ENCODE measurements at regions not wholly inside any gene's neighbourhood (a gene's known extent, or its start where the extent isn't known, plus 50 kb on each side); places are given as distances from the start of the nearest gene placed in this dataset.

DNA sequence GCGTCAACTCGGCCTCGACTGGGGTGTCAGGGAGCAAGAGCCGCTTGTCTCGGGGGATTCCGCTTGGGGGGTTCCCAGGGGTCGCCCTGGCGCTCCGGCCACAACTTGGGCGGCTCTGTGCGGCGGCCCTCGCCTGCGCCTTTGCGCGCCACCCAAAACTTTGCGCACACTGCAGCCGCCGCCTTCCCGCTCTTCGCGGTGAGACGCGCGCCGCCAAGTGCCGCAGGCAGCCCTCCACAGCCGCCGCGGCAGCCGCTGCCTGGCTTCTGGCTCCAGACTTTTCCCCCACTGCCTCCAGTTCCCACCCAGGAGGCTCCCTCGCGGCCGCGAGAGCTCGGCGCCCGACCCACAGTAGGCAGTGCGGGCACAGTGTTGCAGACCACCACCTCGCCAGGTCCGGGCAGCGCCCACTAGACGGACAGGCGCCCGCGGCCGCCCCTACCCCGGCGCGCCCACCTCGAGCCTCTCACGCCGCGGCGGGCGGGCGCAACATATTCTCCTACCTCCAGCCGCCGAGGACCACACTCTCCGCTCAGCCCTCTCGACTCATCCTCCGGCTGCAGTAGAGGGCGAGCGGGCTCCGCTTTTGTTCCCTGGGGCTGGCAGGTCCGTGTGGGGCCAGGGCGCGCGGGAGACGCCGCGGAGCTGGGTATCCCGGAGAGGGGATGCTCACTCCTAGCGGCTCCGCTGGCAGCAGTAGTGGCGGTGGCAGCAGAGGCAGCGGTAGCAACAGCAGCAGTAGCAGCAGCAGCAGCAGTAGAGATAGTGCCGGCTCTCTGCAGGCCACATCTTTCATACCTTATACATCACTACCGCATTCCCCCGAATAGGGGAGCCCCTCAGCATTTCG lies 296.6 kb downstream of the OMA1 start:
- BruUV-seq (replicated peaks), result no TSS peak

More for the DNA sequence above, 296.6 kb downstream of the OMA1 start:
- CTCF ChIA-PET, result no interaction called here
- no peak overlapping the region for H3K4me3 ChIP-seq (replicated peaks in 1 of 2; ENCODE audit: low read depth in 1 of 2, low read length in 2 of 2)
- no peaks in the 10 kb centered on the region for H3K79me2 ChIP-seq (ENCODE audit: insufficient read depth, low read length)
- H3K9me3 ChIP-seq (ENCODE audit: control insufficient read depth in 1 of 2, insufficient read depth in 1 of 2, low read depth in 1 of 2, low read length in 2 of 2), result no peaks in the 10 kb centered on the region
- RAD21 ChIA-PET (ENCODE audit: low non-redundant PET in 1 of 2, low total read pairs in 2 of 2, uncharacterized antibody in 2 of 2, unreplicated experiment in 2 of 2), result no interaction called here
- POLR2A ChIA-PET, result no interaction called here
- H3K36me3 ChIP-seq (ENCODE audit: control insufficient read depth in 1 of 2, insufficient read depth in 2 of 2, low read length in 2 of 2), result no peaks in the 10 kb centered on the region
- H3K27me3 ChIP-seq (ENCODE audit: insufficient read depth, low read length), result peaks cover 25% of the 10 kb centered on the region
- no peak overlapping the region for H3K27ac ChIP-seq (ENCODE audit: low read depth, low read length)
- intact Hi-C loops (cut with micrococcal nuclease), result no loop called here
- no peak for TF ChIP-seq SRF (IDR thresholded peaks at IDR 0.05; ENCODE audit: low read depth)
- TF ChIP-seq RAD21 (IDR thresholded peaks at IDR 0.05; ENCODE audit: low read depth), result no peak
- TF ChIP-seq CBX3 (IDR thresholded peaks at IDR 0.05; ENCODE audit: low read depth), result no peak
- TF ChIP-seq ZFX (IDR thresholded peaks at IDR 0.05), result no peak
- TF ChIP-seq, protein P1, sequence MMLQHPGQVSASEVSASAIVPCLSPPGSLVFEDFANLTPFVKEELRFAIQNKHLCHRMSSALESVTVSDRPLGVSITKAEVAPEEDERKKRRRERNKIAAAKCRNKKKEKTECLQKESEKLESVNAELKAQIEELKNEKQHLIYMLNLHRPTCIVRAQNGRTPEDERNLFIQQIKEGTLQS (IDR thresholded peaks at IDR 0.05), result no peak
- TF ChIP-seq JUND (IDR thresholded peaks at IDR 0.05), result no peak
- TF ChIP-seq ELF1 (IDR thresholded peaks at IDR 0.05; ENCODE audit: borderline replicate concordance, low read depth), result no peak
- no peak for TF ChIP-seq EZH2 (IDR thresholded peaks at IDR 0.05)
- TF ChIP-seq TCF7L2 (IDR thresholded peaks at IDR 0.05; ENCODE audit: borderline replicate concordance, extremely low read depth, insufficient read depth, insufficient read length), result no peak
- no peak for TF ChIP-seq POLR2A (IDR thresholded peaks at IDR 0.05; ENCODE audit: borderline replicate concordance, extremely low read depth, insufficient read depth, insufficient read length)
- no peak for TF ChIP-seq FOSL1 (IDR thresholded peaks at IDR 0.05; ENCODE audit: low read depth)
- TF ChIP-seq YY1 (IDR thresholded peaks at IDR 0.05; ENCODE audit: extremely low read depth, insufficient replicate concordance, low read depth, low read length), result no peak
- TF ChIP-seq, protein P2, sequence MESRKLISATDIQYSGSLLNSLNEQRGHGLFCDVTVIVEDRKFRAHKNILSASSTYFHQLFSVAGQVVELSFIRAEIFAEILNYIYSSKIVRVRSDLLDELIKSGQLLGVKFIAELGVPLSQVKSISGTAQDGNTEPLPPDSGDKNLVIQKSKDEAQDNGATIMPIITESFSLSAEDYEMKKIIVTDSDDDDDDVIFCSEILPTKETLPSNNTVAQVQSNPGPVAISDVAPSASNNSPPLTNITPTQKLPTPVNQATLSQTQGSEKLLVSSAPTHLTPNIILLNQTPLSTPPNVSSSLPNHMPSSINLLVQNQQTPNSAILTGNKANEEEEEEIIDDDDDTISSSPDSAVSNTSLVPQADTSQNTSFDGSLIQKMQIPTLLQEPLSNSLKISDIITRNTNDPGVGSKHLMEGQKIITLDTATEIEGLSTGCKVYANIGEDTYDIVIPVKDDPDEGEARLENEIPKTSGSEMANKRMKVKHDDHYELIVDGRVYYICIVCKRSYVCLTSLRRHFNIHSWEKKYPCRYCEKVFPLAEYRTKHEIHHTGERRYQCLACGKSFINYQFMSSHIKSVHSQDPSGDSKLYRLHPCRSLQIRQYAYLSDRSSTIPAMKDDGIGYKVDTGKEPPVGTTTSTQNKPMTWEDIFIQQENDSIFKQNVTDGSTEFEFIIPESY (IDR thresholded peaks at IDR 0.05; ENCODE audit: extremely low read depth, insufficient replicate concordance, low read length), result no peak
- no peak for TF ChIP-seq POLR2AphosphoS5 (IDR thresholded peaks at IDR 0.05; ENCODE audit: low read depth, low read length)
- TF ChIP-seq, protein P3, sequence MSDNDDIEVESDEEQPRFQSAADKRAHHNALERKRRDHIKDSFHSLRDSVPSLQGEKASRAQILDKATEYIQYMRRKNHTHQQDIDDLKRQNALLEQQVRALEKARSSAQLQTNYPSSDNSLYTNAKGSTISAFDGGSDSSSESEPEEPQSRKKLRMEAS (IDR thresholded peaks at IDR 0.05), result no peak
- TF ChIP-seq, protein P4, sequence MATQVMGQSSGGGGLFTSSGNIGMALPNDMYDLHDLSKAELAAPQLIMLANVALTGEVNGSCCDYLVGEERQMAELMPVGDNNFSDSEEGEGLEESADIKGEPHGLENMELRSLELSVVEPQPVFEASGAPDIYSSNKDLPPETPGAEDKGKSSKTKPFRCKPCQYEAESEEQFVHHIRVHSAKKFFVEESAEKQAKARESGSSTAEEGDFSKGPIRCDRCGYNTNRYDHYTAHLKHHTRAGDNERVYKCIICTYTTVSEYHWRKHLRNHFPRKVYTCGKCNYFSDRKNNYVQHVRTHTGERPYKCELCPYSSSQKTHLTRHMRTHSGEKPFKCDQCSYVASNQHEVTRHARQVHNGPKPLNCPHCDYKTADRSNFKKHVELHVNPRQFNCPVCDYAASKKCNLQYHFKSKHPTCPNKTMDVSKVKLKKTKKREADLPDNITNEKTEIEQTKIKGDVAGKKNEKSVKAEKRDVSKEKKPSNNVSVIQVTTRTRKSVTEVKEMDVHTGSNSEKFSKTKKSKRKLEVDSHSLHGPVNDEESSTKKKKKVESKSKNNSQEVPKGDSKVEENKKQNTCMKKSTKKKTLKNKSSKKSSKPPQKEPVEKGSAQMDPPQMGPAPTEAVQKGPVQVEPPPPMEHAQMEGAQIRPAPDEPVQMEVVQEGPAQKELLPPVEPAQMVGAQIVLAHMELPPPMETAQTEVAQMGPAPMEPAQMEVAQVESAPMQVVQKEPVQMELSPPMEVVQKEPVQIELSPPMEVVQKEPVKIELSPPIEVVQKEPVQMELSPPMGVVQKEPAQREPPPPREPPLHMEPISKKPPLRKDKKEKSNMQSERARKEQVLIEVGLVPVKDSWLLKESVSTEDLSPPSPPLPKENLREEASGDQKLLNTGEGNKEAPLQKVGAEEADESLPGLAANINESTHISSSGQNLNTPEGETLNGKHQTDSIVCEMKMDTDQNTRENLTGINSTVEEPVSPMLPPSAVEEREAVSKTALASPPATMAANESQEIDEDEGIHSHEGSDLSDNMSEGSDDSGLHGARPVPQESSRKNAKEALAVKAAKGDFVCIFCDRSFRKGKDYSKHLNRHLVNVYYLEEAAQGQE (IDR thresholded peaks at IDR 0.05; ENCODE audit: low read depth), result no peak
- TF ChIP-seq, protein P5, sequence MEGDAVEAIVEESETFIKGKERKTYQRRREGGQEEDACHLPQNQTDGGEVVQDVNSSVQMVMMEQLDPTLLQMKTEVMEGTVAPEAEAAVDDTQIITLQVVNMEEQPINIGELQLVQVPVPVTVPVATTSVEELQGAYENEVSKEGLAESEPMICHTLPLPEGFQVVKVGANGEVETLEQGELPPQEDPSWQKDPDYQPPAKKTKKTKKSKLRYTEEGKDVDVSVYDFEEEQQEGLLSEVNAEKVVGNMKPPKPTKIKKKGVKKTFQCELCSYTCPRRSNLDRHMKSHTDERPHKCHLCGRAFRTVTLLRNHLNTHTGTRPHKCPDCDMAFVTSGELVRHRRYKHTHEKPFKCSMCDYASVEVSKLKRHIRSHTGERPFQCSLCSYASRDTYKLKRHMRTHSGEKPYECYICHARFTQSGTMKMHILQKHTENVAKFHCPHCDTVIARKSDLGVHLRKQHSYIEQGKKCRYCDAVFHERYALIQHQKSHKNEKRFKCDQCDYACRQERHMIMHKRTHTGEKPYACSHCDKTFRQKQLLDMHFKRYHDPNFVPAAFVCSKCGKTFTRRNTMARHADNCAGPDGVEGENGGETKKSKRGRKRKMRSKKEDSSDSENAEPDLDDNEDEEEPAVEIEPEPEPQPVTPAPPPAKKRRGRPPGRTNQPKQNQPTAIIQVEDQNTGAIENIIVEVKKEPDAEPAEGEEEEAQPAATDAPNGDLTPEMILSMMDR (IDR thresholded peaks at IDR 0.05 in 2 of 3, conservative IDR thresholded peaks at IDR 0.05 in 1 of 3; ENCODE audit: borderline replicate concordance in 1 of 3, insufficient read depth in 1 of 3, low read depth in 2 of 3, low read length in 2 of 3), result no peak
- H3K9me2 ChIP-seq (ENCODE audit: insufficient read depth), result no peaks in the 10 kb centered on the region
- no peak overlapping the region for H3K4me2 ChIP-seq (ENCODE audit: low read length)
- DNase-seq (ENCODE audit: low read depth, low spot score) (no peak), ATAC-seq (no peak)
- H2AFZ ChIP-seq (ENCODE audit: low read depth, low read length, poor library complexity, severe bottlenecking), result no peak overlapping the region
- H3K9ac ChIP-seq (ENCODE audit: low read length), result no peak overlapping the region
- H3K4me1 ChIP-seq (ENCODE audit: control insufficient read depth in 1 of 2, insufficient read depth in 2 of 2, low read length in 2 of 2), result no peaks in the 10 kb centered on the region
- no peaks in the 10 kb centered on the region for H4K20me1 ChIP-seq (ENCODE audit: insufficient read depth)
